Testis (tissue), 2 donors: ENCODE measurements at regions not wholly inside any gene's neighbourhood (a gene's known extent, or its start where the extent isn't known, plus 50 kb on each side); places are given as distances from the start of the nearest gene placed in this dataset.

Source experiments
- DNase-seq: peaks from one replicate; pipeline ENCODE4 v3.0.0-alpha.2; 2019
- H3K27ac ChIP-seq, 2 donors: fragments of 200-600 bp; sonication (generic); one replicate each; pipeline ENCODE4 v1.5.1; 2019
- H3K27me3 ChIP-seq: fragments of 200-600 bp; sonication (generic); one replicate; pipeline ENCODE4 v1.5.1; 2019
- H3K36me3 ChIP-seq: fragments of 200-600 bp; sonication (generic); one replicate; pipeline ENCODE4 v1.5.1; 2017; ENCODE audit warnings: low read depth; ENCODE audit errors: missing control alignments
- H3K4me1 ChIP-seq: fragments of 200-600 bp; sonication (generic); one replicate; pipeline ENCODE4 v1.5.1; 2019
- H3K4me3 ChIP-seq, 2 donors: fragments of 200-600 bp; sonication (generic); one replicate each; pipeline ENCODE4 v1.5.1; 2017 to 2019
- H3K9me3 ChIP-seq: fragments of 200-600 bp; sonication (generic); one replicate; pipeline ENCODE4 v1.5.1; 2017
- POLR2A ChIP-seq: fragments of 450-650 bp; IDR thresholded peaks from one replicate; pipeline ENCODE4 v1.6.1; 2017; ENCODE audit warnings: antibody characterized with exemption, mild to moderate bottlenecking, moderate library complexity
- WGBS, 2 donors: methylation state at CpG; one replicate each; pipeline ENCODE4 v1.1.5; 2018; 5-methylcytosine and 5-hydroxymethylcytosine counted together
- intact Hi-C: fragments of 100-400 bp; cut with DNase I; formaldehyde crosslinking; loops from one replicate; pipeline ENCODE4 v1.15.1; 2023; ENCODE audit warnings: low total_unique reads
- microRNA counts, 2 donors: library from miRNA; unstranded; fragments of <30 nt; microRNA quantifications; one replicate each; lab custom pipeline; 2016
- microRNA-seq, 2 donors: library from miRNA; unstranded; fragments of <30 nt; microRNA quantifications; one replicate each; pipeline ENCODE4, GENCODE V29; 2016; ENCODE audit warnings: borderline number of aligned reads in 2 of 2, borderline replicate concordance in 1 of 2
- small RNA-seq, 2 donors: library from RNA; depleted of rRNA; stranded (forward); fragments of <200 nt; gene quantifications; one replicate each; pipeline ENCODE3, GENCODE V24; 2016
- TF ChIP-seq, protein P1 (sequence below), 3 experiments: fragments of 450-650 bp in 2 of 3; fragments of 200-600 bp in 1 of 3; sonication (generic) in 1 of 3; IDR thresholded peaks; one replicate each; pipeline ENCODE4 v1.5.1; 2016 to 2019; ENCODE audit warnings: antibody characterized with exemption in 3 of 3, mild to moderate bottlenecking in 2 of 3, moderate library complexity in 1 of 3

DNA sequence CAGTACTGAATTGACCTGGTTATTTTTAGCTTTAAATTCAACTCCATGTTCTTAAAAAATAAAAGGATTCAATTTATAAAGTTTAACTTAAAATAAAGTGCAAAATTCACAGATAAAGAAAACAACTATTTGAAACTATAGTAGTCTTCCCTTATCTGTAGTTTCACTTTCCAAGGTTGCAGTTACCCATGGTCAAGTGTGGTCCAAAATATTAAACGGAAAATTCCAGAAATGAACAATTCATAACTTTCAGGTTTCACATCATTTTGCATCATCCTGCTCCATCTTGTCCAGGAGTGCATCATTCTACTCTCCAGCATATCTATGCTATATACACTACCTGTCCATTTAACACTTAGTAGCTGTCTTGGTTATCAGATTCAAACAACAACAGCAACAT is 54.5 kb upstream of the ZNF804A start:
- no peak overlapping the region for H3K27ac ChIP-seq
- no peak overlapping the region for H3K4me3 ChIP-seq
- H3K36me3 ChIP-seq = no peaks in the 10 kb centered on the region
- no peak for DNase-seq
- no peaks in the 10 kb centered on the region for H3K9me3 ChIP-seq
- intact Hi-C loops = no loop called here
- H3K27me3 ChIP-seq = no peaks in the 10 kb centered on the region
- TF ChIP-seq, protein P1, sequence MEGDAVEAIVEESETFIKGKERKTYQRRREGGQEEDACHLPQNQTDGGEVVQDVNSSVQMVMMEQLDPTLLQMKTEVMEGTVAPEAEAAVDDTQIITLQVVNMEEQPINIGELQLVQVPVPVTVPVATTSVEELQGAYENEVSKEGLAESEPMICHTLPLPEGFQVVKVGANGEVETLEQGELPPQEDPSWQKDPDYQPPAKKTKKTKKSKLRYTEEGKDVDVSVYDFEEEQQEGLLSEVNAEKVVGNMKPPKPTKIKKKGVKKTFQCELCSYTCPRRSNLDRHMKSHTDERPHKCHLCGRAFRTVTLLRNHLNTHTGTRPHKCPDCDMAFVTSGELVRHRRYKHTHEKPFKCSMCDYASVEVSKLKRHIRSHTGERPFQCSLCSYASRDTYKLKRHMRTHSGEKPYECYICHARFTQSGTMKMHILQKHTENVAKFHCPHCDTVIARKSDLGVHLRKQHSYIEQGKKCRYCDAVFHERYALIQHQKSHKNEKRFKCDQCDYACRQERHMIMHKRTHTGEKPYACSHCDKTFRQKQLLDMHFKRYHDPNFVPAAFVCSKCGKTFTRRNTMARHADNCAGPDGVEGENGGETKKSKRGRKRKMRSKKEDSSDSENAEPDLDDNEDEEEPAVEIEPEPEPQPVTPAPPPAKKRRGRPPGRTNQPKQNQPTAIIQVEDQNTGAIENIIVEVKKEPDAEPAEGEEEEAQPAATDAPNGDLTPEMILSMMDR (IDR thresholded peaks at IDR 0.05) = no peak
- TF ChIP-seq POLR2A = no peak
- H3K4me1 ChIP-seq = no peaks in the 10 kb centered on the region
- WGBS, 2 donors = 55 to 68% methylated on average over 1 of the region's 1 CpG

MicroRNA genes in the stretch of these regions (microRNA counts, 767-probe panel; counts per million panel counts)
- 0 to 152 counts per million in 2 donors for microRNA hsa-miR-548ae (lab: Ali Mortazavi, UCI)

Small RNA genes in the stretch of these regions (microRNA-seq; reads per million reads assigned to microRNA genes)
- 0 reads per million in 2 donors for gene MIR548AE1

Small RNA genes in the stretch of these regions (small RNA-seq; reads per million reads assigned to genes)
- gene MIR548AE1 = 0 reads per million in 2 donors
